ENCODE measurements at regions not wholly inside any gene's neighbourhood (a gene's known extent, or its start where the extent isn't known, plus 50 kb on each side); places are given as distances from the start of the nearest gene placed in this dataset.

GRCh38 chr1:143736562-143736961 is 235.2 kb downstream of the FAM72C start:
- Histone ChIP-seq H3K4me3 (ENCODE audit: low read depth, low read length) (peak overlapping the region; percentile 61), H3K9me3 (ENCODE audit: control insufficient read depth, insufficient read depth, low read depth, low read length) (no peaks in the 10 kb centered on the region), H3K27ac (ENCODE audit: extremely low read depth, low read depth, low read length) (peak overlapping the region; percentile 91), H3K36me3 (ENCODE audit: control insufficient read depth in 2 of 2, insufficient read depth in 1 of 2, low read length in 2 of 2) (no peaks in the 10 kb centered on the region), H3K4me1 (ENCODE audit: control insufficient read depth, insufficient read depth, low read length) (no peaks in the 10 kb centered on the region)
- ChIA-PET POLR2A (no interaction called here), CTCF (no interaction called here)
- TF ChIP-seq GLIS2 (tag by site-specific recombination; IDR thresholded peaks at IDR 0.05) (peak; percentile 42; the same call in 1 of the 2 replicates), ZNF138 (tag by site-specific recombination; IDR thresholded peaks at IDR 0.05; ENCODE audit: borderline replicate concordance) (no peak)

- Histone ChIP-seq H3K4me3 (ENCODE audit: low read depth, low read length) (peak overlapping the region; percentile 61), H3K36me3 (ENCODE audit: control insufficient read depth in 2 of 2, insufficient read depth in 1 of 2, low read length in 2 of 2) (no peaks in the 10 kb centered on the region), H3K27ac (ENCODE audit: extremely low read depth, low read depth, low read length) (peak overlapping the region; percentile 91), H3K9me3 (ENCODE audit: control insufficient read depth, insufficient read depth, low read depth, low read length) (no peaks in the 10 kb centered on the region), H3K4me1 (ENCODE audit: control insufficient read depth, insufficient read depth, low read length) (no peaks in the 10 kb centered on the region)
- ChIA-PET CTCF (no interaction called here), POLR2A (no interaction called here)
- TF ChIP-seq ZNF155 (tag by site-specific recombination; IDR thresholded peaks at IDR 0.05), result no peak
- TF ChIP-seq ZNF585B (tag by site-specific recombination; IDR thresholded peaks at IDR 0.05), result no peak
- TF ChIP-seq ZNF830 (tag by site-specific recombination; IDR thresholded peaks at IDR 0.05; ENCODE audit: low read depth), result no peak
- no peak for TF ChIP-seq ZBTB48 (tag by site-specific recombination; IDR thresholded peaks at IDR 0.05)
- TF ChIP-seq ZBTB20 (tag by site-specific recombination; IDR thresholded peaks at IDR 0.05), result no peak
- TF ChIP-seq KLF9 (tag by site-specific recombination; IDR thresholded peaks at IDR 0.05; ENCODE audit: low read depth), result no peak
- TF ChIP-seq ZNF24 (tag by site-specific recombination; IDR thresholded peaks at IDR 0.05), result peak; percentile 66; the same call in 1 of the 2 replicates
- TF ChIP-seq GLI4 (tag by site-specific recombination; IDR thresholded peaks at IDR 0.05), result no peak
- no peak for TF ChIP-seq SALL2 (tag by site-specific recombination; IDR thresholded peaks at IDR 0.05; ENCODE audit: borderline replicate concordance)
- TF ChIP-seq ZNF221 (tag by site-specific recombination; IDR thresholded peaks at IDR 0.05; ENCODE audit: borderline replicate concordance), result no peak
- TF ChIP-seq, protein P1, sequence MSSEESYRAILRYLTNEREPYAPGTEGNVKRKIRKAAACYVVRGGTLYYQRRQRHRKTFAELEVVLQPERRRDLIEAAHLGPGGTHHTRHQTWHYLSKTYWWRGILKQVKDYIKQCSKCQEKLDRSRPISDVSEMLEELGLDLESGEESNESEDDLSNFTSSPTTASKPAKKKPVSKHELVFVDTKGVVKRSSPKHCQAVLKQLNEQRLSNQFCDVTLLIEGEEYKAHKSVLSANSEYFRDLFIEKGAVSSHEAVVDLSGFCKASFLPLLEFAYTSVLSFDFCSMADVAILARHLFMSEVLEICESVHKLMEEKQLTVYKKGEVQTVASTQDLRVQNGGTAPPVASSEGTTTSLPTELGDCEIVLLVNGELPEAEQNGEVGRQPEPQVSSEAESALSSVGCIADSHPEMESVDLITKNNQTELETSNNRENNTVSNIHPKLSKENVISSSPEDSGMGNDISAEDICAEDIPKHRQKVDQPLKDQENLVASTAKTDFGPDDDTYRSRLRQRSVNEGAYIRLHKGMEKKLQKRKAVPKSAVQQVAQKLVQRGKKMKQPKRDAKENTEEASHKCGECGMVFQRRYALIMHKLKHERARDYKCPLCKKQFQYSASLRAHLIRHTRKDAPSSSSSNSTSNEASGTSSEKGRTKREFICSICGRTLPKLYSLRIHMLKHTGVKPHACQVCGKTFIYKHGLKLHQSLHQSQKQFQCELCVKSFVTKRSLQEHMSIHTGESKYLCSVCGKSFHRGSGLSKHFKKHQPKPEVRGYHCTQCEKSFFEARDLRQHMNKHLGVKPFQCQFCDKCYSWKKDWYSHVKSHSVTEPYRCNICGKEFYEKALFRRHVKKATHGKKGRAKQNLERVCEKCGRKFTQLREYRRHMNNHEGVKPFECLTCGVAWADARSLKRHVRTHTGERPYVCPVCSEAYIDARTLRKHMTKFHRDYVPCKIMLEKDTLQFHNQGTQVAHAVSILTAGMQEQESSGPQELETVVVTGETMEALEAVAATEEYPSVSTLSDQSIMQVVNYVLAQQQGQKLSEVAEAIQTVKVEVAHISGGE (tag by site-specific recombination; conservative IDR thresholded peaks at IDR 0.05; ENCODE audit: low read depth), result peak; percentile 45; the same call in 1 of the 2 replicates
- no peak for TF ChIP-seq KLF7 (tag by site-specific recombination; IDR thresholded peaks at IDR 0.05; ENCODE audit: borderline replicate concordance)
- TF ChIP-seq ZNF707 (tag by site-specific recombination; IDR thresholded peaks at IDR 0.05), result no peak
- no peak for TF ChIP-seq ZNF148 (tag by site-specific recombination; IDR thresholded peaks at IDR 0.05; ENCODE audit: borderline replicate concordance)
- no peak for TF ChIP-seq ZEB2 (tag by site-specific recombination; IDR thresholded peaks at IDR 0.05)
- TF ChIP-seq TSHZ1 (tag by site-specific recombination; IDR thresholded peaks at IDR 0.05; ENCODE audit: borderline replicate concordance), result peak; percentile 53; the same call in 1 of the 2 replicates
- no peak for TF ChIP-seq ZNF571 (tag by site-specific recombination; IDR thresholded peaks at IDR 0.05)
- TF ChIP-seq, protein P2, sequence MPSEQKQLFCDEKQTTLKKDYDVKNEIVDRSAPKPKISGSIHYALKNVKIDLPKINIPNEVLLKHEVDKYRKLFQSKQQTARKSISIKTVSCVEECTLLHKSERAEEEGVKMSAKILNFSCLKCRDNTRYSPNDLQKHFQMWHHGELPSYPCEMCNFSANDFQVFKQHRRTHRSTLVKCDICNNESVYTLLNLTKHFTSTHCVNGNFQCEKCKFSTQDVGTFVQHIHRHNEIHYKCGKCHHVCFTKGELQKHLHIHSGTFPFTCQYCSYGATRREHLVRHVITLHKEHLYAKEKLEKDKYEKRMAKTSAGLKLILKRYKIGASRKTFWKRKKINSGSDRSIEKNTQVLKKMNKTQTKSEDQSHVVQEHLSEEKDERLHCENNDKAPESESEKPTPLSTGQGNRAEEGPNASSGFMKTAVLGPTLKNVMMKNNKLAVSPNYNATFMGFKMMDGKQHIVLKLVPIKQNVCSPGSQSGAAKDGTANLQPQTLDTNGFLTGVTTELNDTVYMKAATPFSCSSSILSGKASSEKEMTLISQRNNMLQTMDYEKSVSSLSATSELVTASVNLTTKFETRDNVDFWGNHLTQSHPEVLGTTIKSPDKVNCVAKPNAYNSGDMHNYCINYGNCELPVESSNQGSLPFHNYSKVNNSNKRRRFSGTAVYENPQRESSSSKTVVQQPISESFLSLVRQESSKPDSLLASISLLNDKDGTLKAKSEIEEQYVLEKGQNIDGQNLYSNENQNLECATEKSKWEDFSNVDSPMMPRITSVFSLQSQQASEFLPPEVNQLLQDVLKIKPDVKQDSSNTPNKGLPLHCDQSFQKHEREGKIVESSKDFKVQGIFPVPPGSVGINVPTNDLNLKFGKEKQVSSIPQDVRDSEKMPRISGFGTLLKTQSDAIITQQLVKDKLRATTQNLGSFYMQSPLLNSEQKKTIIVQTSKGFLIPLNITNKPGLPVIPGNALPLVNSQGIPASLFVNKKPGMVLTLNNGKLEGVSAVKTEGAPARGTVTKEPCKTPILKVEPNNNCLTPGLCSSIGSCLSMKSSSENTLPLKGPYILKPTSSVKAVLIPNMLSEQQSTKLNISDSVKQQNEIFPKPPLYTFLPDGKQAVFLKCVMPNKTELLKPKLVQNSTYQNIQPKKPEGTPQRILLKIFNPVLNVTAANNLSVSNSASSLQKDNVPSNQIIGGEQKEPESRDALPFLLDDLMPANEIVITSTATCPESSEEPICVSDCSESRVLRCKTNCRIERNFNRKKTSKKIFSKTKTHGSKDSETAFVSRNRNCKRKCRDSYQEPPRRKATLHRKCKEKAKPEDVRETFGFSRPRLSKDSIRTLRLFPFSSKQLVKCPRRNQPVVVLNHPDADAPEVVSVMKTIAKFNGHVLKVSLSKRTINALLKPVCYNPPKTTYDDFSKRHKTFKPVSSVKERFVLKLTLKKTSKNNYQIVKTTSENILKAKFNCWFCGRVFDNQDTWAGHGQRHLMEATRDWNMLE (tag by site-specific recombination; conservative IDR thresholded peaks at IDR 0.05; ENCODE audit: low read depth), result no peak
These were observed 235.9 kb downstream of the FAM72C start for GRCh38 chr1:143735764-143736461.
